ENCODE measurements at regions not wholly inside any gene's neighbourhood (a gene's known extent, or its start where the extent isn't known, plus 50 kb on each side); places are given as distances from the start of the nearest gene placed in this dataset.

DNA sequence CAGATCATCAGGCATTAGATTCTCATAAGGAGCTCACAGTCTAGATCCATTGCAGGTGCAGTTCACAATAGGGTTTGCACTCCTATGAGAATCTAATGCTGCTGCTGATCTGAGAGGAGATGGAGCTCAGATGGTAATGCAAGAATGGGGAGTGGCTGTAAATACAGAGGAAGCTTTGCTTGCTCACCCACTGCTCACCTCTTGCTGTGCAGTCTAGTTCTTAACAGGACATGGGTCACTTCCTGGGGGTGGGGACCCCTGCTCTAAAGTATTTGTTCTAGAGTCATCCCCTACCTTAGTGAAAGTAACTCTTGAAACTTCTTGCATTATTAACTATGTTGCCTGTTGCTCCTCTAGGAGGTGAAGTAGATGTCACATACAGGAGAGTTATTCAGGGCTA is 171.3 kb upstream of the PARD3B start (continued):
- TF ChIP-seq CBFB (CRISPR knock-in tag; IDR thresholded peaks at IDR 0.05; ENCODE audit: low read depth) (no peak), NR3C1 (CRISPR knock-in tag; conservative IDR thresholded peaks at IDR 0.05; ENCODE audit: low read depth) (no peak)

DNA sequence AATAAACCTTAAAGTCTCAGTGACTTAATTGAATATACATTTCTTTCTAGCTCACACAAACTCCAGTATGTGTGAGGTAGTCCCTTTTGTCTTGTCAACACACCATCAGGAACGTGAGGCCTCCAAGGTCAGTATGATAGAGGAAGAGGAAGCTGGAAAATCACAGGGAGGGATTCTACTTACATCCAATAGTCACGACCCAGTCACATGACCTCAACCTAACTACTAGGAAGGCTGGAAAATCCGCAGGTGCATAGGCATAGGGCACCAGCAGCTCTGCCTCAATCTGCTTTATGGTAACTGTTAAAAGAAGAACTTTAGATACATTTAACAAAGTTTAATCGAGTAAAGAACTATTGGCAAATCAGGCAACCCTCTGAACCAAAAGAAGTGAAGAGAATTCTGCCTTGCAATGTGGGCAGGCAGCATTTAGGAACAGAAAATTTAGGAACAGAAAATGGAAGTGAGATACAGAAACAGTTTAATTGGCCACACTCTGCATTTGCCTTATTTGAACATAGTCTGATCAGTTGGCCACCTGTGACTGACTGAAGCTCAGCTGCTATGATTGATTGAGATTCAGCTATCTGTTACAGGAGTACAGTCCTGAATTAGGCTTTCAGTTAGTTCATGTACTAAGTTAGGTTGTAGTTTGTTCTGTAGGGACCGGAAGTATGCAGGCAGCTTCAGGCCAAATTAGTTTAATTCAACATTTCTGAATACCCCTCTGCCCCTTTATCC is 165.0 kb upstream of the PARD3B start:
- no peak overlapping the region for H3K27ac Mint-ChIP-seq
- ATAC-seq (no peak), DNase-seq (ENCODE audit: low spot score) (no peak)
- no peak overlapping the region for H3K4me3 Mint-ChIP-seq
- ChIA-PET POLR2A (no interaction called here), CTCF (no interaction called here)
- no peaks in the 10 kb centered on the region; the same call in 1 of the 2 replicates for H3K27me3 Mint-ChIP-seq (ENCODE audit: low read depth)
- TF ChIP-seq ZNF121 (CRISPR knock-in tag; IDR thresholded peaks at IDR 0.05) (no peak), ELF4 (CRISPR knock-in tag; IDR thresholded peaks at IDR 0.05; ENCODE audit: low read depth) (no peak)
- TF ChIP-seq, protein P1, sequence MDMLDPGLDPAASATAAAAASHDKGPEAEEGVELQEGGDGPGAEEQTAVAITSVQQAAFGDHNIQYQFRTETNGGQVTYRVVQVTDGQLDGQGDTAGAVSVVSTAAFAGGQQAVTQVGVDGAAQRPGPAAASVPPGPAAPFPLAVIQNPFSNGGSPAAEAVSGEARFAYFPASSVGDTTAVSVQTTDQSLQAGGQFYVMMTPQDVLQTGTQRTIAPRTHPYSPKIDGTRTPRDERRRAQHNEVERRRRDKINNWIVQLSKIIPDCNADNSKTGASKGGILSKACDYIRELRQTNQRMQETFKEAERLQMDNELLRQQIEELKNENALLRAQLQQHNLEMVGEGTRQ (CRISPR knock-in tag; IDR thresholded peaks at IDR 0.05): peak; percentile 69
- TF ChIP-seq, protein P2, sequence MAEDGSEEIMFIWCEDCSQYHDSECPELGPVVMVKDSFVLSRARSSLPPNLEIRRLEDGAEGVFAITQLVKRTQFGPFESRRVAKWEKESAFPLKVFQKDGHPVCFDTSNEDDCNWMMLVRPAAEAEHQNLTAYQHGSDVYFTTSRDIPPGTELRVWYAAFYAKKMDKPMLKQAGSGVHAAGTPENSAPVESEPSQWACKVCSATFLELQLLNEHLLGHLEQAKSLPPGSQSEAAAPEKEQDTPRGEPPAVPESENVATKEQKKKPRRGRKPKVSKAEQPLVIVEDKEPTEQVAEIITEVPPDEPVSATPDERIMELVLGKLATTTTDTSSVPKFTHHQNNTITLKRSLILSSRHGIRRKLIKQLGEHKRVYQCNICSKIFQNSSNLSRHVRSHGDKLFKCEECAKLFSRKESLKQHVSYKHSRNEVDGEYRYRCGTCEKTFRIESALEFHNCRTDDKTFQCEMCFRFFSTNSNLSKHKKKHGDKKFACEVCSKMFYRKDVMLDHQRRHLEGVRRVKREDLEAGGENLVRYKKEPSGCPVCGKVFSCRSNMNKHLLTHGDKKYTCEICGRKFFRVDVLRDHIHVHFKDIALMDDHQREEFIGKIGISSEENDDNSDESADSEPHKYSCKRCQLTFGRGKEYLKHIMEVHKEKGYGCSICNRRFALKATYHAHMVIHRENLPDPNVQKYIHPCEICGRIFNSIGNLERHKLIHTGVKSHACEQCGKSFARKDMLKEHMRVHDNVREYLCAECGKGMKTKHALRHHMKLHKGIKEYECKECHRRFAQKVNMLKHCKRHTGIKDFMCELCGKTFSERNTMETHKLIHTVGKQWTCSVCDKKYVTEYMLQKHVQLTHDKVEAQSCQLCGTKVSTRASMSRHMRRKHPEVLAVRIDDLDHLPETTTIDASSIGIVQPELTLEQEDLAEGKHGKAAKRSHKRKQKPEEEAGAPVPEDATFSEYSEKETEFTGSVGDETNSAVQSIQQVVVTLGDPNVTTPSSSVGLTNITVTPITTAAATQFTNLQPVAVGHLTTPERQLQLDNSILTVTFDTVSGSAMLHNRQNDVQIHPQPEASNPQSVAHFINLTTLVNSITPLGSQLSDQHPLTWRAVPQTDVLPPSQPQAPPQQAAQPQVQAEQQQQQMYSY (CRISPR knock-in tag; IDR thresholded peaks at IDR 0.05): no peak
- TF ChIP-seq, protein P3, sequence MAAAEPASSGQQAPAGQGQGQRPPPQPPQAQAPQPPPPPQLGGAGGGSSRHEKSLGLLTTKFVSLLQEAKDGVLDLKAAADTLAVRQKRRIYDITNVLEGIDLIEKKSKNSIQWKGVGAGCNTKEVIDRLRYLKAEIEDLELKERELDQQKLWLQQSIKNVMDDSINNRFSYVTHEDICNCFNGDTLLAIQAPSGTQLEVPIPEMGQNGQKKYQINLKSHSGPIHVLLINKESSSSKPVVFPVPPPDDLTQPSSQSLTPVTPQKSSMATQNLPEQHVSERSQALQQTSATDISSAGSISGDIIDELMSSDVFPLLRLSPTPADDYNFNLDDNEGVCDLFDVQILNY (CRISPR knock-in tag; IDR thresholded peaks at IDR 0.05): no peak
- H3K9me3 Mint-ChIP-seq: peaks cover 20% of the 10 kb centered on the region
- no peaks in the 10 kb centered on the region for H3K4me1 Mint-ChIP-seq
- H3K36me3 Mint-ChIP-seq: no peaks in the 10 kb centered on the region

DNA sequence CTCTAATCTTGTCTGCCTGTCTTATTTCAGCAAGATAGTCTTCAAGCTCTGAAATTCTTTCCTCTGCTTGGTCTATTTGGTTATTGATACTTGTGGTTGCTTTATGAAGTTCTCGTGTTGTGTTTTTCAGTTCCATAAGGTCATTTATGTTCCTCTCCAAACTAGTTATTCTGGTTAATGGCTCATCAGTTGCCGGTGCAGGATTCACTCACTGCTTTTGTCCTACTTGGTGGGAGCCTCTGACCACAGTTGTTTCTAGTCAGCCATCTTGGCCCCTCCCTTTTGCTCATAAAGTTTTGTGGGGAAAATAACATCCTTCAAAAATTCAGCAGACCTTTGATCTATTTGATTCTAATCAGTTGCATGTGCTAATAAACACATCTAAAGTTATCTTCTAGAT is 158.6 kb upstream of the PARD3B start:
- Mint-ChIP-seq H3K36me3 (no peaks in the 10 kb centered on the region), H3K27ac (no peak overlapping the region), H3K4me3 (no peak overlapping the region), H3K27me3 (ENCODE audit: low read depth) (no peaks in the 10 kb centered on the region), H3K4me1 (peaks cover 9% of the 10 kb centered on the region), H3K9me3 (peaks cover 22% of the 10 kb centered on the region)
- TF ChIP-seq, protein P4, sequence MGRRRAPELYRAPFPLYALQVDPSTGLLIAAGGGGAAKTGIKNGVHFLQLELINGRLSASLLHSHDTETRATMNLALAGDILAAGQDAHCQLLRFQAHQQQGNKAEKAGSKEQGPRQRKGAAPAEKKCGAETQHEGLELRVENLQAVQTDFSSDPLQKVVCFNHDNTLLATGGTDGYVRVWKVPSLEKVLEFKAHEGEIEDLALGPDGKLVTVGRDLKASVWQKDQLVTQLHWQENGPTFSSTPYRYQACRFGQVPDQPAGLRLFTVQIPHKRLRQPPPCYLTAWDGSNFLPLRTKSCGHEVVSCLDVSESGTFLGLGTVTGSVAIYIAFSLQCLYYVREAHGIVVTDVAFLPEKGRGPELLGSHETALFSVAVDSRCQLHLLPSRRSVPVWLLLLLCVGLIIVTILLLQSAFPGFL (CRISPR knock-in tag; IDR thresholded peaks at IDR 0.05; ENCODE audit: borderline replicate concordance): no peak
- no peak for TF ChIP-seq HMGA2 (CRISPR knock-in tag; IDR thresholded peaks at IDR 0.05)
- TF ChIP-seq ZNF138 (CRISPR knock-in tag; conservative IDR thresholded peaks at IDR 0.05): no peak
- no peak for TF ChIP-seq IRF2 (CRISPR knock-in tag; IDR thresholded peaks at IDR 0.05; ENCODE audit: borderline replicate concordance, low read depth)
- no peak for TF ChIP-seq CREM (CRISPR knock-in tag; IDR thresholded peaks at IDR 0.05)
- DNase-seq (ENCODE audit: low spot score): no peak
- ATAC-seq: no peak
- POLR2A ChIA-PET: no interaction called here
- CTCF ChIA-PET: no interaction called here

DNA sequence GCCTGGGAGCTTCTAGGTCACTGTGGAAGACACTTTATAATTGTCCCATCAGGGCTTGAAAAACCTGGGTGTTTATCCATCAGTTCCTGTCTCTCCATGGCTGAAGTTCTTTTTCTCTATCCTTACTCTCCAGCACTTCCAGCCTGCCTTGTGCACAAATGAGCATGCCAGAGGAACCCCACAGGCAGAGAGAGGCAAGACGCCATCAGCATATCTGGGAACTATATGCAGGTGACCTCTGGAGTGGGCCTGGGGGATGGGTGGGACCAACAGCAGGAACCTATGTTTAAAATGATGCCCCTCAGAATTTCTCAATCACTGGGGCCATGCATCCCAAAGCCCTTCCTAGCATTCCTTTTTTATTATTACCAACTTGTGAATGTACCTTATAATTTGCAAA is 156.2 kb upstream of the PARD3B start:
- Mint-ChIP-seq H3K27ac (no peak overlapping the region), H3K4me1 (peaks cover 9% of the 10 kb centered on the region), H3K4me3 (no peak overlapping the region), H3K9me3 (peaks cover 18% of the 10 kb centered on the region), H3K36me3 (no peaks in the 10 kb centered on the region), H3K27me3 (ENCODE audit: low read depth) (no peaks in the 10 kb centered on the region)
- POLR2A ChIA-PET: no interaction called here
- CTCF ChIA-PET: no interaction called here
- no peak for TF ChIP-seq GABPB1 (CRISPR knock-in tag; IDR thresholded peaks at IDR 0.05)
- TF ChIP-seq, protein P5, sequence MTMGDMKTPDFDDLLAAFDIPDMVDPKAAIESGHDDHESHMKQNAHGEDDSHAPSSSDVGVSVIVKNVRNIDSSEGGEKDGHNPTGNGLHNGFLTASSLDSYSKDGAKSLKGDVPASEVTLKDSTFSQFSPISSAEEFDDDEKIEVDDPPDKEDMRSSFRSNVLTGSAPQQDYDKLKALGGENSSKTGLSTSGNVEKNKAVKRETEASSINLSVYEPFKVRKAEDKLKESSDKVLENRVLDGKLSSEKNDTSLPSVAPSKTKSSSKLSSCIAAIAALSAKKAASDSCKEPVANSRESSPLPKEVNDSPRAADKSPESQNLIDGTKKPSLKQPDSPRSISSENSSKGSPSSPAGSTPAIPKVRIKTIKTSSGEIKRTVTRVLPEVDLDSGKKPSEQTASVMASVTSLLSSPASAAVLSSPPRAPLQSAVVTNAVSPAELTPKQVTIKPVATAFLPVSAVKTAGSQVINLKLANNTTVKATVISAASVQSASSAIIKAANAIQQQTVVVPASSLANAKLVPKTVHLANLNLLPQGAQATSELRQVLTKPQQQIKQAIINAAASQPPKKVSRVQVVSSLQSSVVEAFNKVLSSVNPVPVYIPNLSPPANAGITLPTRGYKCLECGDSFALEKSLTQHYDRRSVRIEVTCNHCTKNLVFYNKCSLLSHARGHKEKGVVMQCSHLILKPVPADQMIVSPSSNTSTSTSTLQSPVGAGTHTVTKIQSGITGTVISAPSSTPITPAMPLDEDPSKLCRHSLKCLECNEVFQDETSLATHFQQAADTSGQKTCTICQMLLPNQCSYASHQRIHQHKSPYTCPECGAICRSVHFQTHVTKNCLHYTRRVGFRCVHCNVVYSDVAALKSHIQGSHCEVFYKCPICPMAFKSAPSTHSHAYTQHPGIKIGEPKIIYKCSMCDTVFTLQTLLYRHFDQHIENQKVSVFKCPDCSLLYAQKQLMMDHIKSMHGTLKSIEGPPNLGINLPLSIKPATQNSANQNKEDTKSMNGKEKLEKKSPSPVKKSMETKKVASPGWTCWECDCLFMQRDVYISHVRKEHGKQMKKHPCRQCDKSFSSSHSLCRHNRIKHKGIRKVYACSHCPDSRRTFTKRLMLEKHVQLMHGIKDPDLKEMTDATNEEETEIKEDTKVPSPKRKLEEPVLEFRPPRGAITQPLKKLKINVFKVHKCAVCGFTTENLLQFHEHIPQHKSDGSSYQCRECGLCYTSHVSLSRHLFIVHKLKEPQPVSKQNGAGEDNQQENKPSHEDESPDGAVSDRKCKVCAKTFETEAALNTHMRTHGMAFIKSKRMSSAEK (CRISPR knock-in tag; IDR thresholded peaks at IDR 0.05; ENCODE audit: borderline replicate concordance): no peak
- DNase-seq (ENCODE audit: low spot score) (no peak), ATAC-seq (peak; percentile 67)
